Duodenal mucosa (tissue), 2 donors: ENCODE measurements at regions not wholly inside any gene's neighbourhood (a gene's known extent, or its start where the extent isn't known, plus 50 kb on each side); places are given as distances from the start of the nearest gene placed in this dataset.

Experiments used
- H3K27ac ChIP-seq: one replicate; pipeline ENCODE4 v1.7.0; 2013; ENCODE audit warnings: low read depth, low read length
- H3K27me3 ChIP-seq, 2 donors: one replicate each; pipeline ENCODE4 v1.7.0; 2013; ENCODE audit warnings: low read length in 2 of 2, control low read depth in 1 of 2; ENCODE audit not compliant: insufficient read depth in 2 of 2, control insufficient read depth in 1 of 2
- H3K36me3 ChIP-seq, 2 donors: one replicate each; pipeline ENCODE4 v1.7.0; 2013; ENCODE audit warnings: low read length in 2 of 2, control low read depth in 1 of 2; ENCODE audit not compliant: insufficient read depth in 2 of 2, control insufficient read depth in 1 of 2
- H3K4me1 ChIP-seq, 2 donors: one replicate each; pipeline ENCODE4 v1.7.0; 2013; ENCODE audit warnings: low read length in 2 of 2, control low read depth in 1 of 2; ENCODE audit not compliant: insufficient read depth in 2 of 2, control insufficient read depth in 1 of 2
- H3K4me3 ChIP-seq, 2 donors: one replicate each; pipeline ENCODE4 v1.7.0; 2013; ENCODE audit warnings: low read length in 2 of 2, low read depth in 1 of 2
- H3K9ac ChIP-seq, 2 donors: one replicate each; pipeline ENCODE4 v1.7.0; 2013; ENCODE audit warnings: low read length in 2 of 2, low read depth in 1 of 2
- H3K9me3 ChIP-seq, 2 donors: one replicate each; pipeline ENCODE4 v1.7.0; 2013; ENCODE audit warnings: low read length in 2 of 2, control low read depth in 1 of 2; ENCODE audit not compliant: control insufficient read depth in 1 of 2

- H3K27ac ChIP-seq, result no peak overlapping the region
- H3K36me3 ChIP-seq, result no peaks in the 10 kb centered on the region
- H3K4me3 ChIP-seq, result no peak overlapping the region
- H3K4me1 ChIP-seq, result no peaks in the 10 kb centered on the region
- no peaks in the 10 kb centered on the region for H3K9me3 ChIP-seq
- H3K9ac ChIP-seq, result no peak overlapping the region
- no peaks in the 10 kb centered on the region for H3K27me3 ChIP-seq
Measured at GRCh38 chr3:72058493-72059081, 273.6 kb upstream of the PROK2 start.

- H3K36me3 ChIP-seq, result no peaks in the 10 kb centered on the region
- no peak overlapping the region for H3K9ac ChIP-seq
- H3K9me3 ChIP-seq, result no peaks in the 10 kb centered on the region
- no peaks in the 10 kb centered on the region for H3K4me1 ChIP-seq
- no peak overlapping the region for H3K4me3 ChIP-seq
- H3K27ac ChIP-seq, result no peak overlapping the region
- H3K27me3 ChIP-seq, result no peaks in the 10 kb centered on the region
Measured at GRCh38 chr3:72055436-72055835, 270.5 kb upstream of the PROK2 start.

GRCh38 chr3:72054976-72055375 lies 270.0 kb upstream of the PROK2 start:
- Histone ChIP-seq H3K4me3 (no peak overlapping the region), H3K9ac (no peak overlapping the region), H3K36me3 (no peaks in the 10 kb centered on the region), H3K27me3 (no peaks in the 10 kb centered on the region), H3K9me3 (no peaks in the 10 kb centered on the region), H3K27ac (no peak overlapping the region), H3K4me1 (no peaks in the 10 kb centered on the region)

- Histone ChIP-seq H3K27ac (no peak overlapping the region), H3K9ac (no peak overlapping the region), H3K36me3 (no peaks in the 10 kb centered on the region), H3K4me1 (no peaks in the 10 kb centered on the region), H3K27me3 (no peaks in the 10 kb centered on the region), H3K4me3 (no peak overlapping the region), H3K9me3 (no peaks in the 10 kb centered on the region)
Measured at GRCh38 chr3:72052841-72053409, 268.0 kb upstream of the PROK2 start.

GRCh38 chr3:72050771-72051170 lies 265.8 kb upstream of the PROK2 start:
- Histone ChIP-seq H3K4me3 (no peak overlapping the region), H3K36me3 (no peaks in the 10 kb centered on the region), H3K4me1 (no peaks in the 10 kb centered on the region), H3K27me3 (no peaks in the 10 kb centered on the region), H3K27ac (no peak overlapping the region), H3K9me3 (no peaks in the 10 kb centered on the region), H3K9ac (no peak overlapping the region)

- H3K4me3 ChIP-seq, result no peak overlapping the region
- H3K9me3 ChIP-seq, result no peaks in the 10 kb centered on the region
- no peak overlapping the region for H3K27ac ChIP-seq
- no peak overlapping the region for H3K9ac ChIP-seq
- H3K4me1 ChIP-seq, result no peaks in the 10 kb centered on the region
- H3K27me3 ChIP-seq, result no peaks in the 10 kb centered on the region
- no peaks in the 10 kb centered on the region for H3K36me3 ChIP-seq
Measured at GRCh38 chr3:72050048-72050632, 265.2 kb upstream of the PROK2 start.

GRCh38 chr3:72049300-72049699 lies 264.4 kb upstream of the PROK2 start:
- Histone ChIP-seq H3K4me3 (no peak overlapping the region), H3K27me3 (no peaks in the 10 kb centered on the region), H3K9me3 (no peaks in the 10 kb centered on the region), H3K4me1 (no peaks in the 10 kb centered on the region), H3K9ac (no peak overlapping the region), H3K27ac (no peak overlapping the region), H3K36me3 (no peaks in the 10 kb centered on the region)

- no peaks in the 10 kb centered on the region for H3K27me3 ChIP-seq
- no peaks in the 10 kb centered on the region for H3K4me1 ChIP-seq
- H3K4me3 ChIP-seq, result no peak overlapping the region
- H3K36me3 ChIP-seq, result no peaks in the 10 kb centered on the region
- H3K27ac ChIP-seq, result no peak overlapping the region
- H3K9ac ChIP-seq, result no peak overlapping the region
- H3K9me3 ChIP-seq, result no peaks in the 10 kb centered on the region
Measured at GRCh38 chr3:72048873-72049272, 263.9 kb upstream of the PROK2 start.

GRCh38 chr3:72047221-72047871 lies 262.4 kb upstream of the PROK2 start:
- Histone ChIP-seq H3K27me3 (no peaks in the 10 kb centered on the region), H3K4me3 (no peak overlapping the region), H3K27ac (no peak overlapping the region), H3K9ac (no peak overlapping the region), H3K4me1 (no peaks in the 10 kb centered on the region), H3K9me3 (no peaks in the 10 kb centered on the region), H3K36me3 (no peaks in the 10 kb centered on the region)

GRCh38 chr3:72044231-72044855 lies 259.4 kb upstream of the PROK2 start:
- H3K27ac ChIP-seq, result no peak overlapping the region
- no peaks in the 10 kb centered on the region for H3K4me1 ChIP-seq

More at GRCh38 chr3:72044231-72044855, 259.4 kb upstream of the PROK2 start:
- no peaks in the 10 kb centered on the region for H3K27me3 ChIP-seq
- no peak overlapping the region for H3K9ac ChIP-seq
- no peak overlapping the region for H3K4me3 ChIP-seq
- no peaks in the 10 kb centered on the region for H3K9me3 ChIP-seq
- no peaks in the 10 kb centered on the region for H3K36me3 ChIP-seq
